ENCODE measurements at regions not wholly inside any gene's neighbourhood (a gene's known extent, or its start where the extent isn't known, plus 50 kb on each side); places are given as distances from the start of the nearest gene placed in this dataset.

GRCh38 chr9:1442105-1442504, 391.9 kb downstream of the DMRT2 start:
- H3K9me3 ChIP-seq (ENCODE audit: low read depth) = no peaks in the 10 kb centered on the region
- no peaks in the 10 kb centered on the region for H3K27me3 ChIP-seq
- no peak overlapping the region for H3K27ac ChIP-seq
- no peak overlapping the region for H3K4me3 ChIP-seq
- no peaks in the 10 kb centered on the region for H3K36me3 ChIP-seq
- no peak for TF ChIP-seq CTCF (IDR thresholded peaks at IDR 0.05; ENCODE audit: low read depth, low read length)
- H3K4me1 ChIP-seq (ENCODE audit: low read depth) = no peaks in the 10 kb centered on the region
- DNase-seq (ENCODE audit: low read depth in 1 of 2, low spot score in 1 of 2) = no peak

- Histone ChIP-seq H3K4me3 (no peak overlapping the region), H3K27ac (no peak overlapping the region), H3K27me3 (no peaks in the 10 kb centered on the region), H3K4me1 (ENCODE audit: low read depth) (no peaks in the 10 kb centered on the region), H3K36me3 (no peaks in the 10 kb centered on the region), H3K9me3 (ENCODE audit: low read depth) (no peaks in the 10 kb centered on the region)
- TF ChIP-seq CTCF (IDR thresholded peaks at IDR 0.05; ENCODE audit: low read depth, low read length) = no peak
- no peak for DNase-seq (ENCODE audit: low read depth in 1 of 2, low spot score in 1 of 2)
Measured at GRCh38 chr9:1443450-1443849, 393.3 kb downstream of the DMRT2 start.

GRCh38 chr9:1446671-1447070, 396.5 kb downstream of the DMRT2 start:
- Histone ChIP-seq H3K27ac (no peak overlapping the region), H3K9me3 (ENCODE audit: low read depth) (no peaks in the 10 kb centered on the region), H3K27me3 (no peaks in the 10 kb centered on the region), H3K36me3 (no peaks in the 10 kb centered on the region), H3K4me1 (ENCODE audit: low read depth) (no peaks in the 10 kb centered on the region), H3K4me3 (no peak overlapping the region)
- no peak for DNase-seq (ENCODE audit: low read depth in 1 of 2, low spot score in 1 of 2)
- TF ChIP-seq CTCF (IDR thresholded peaks at IDR 0.05; ENCODE audit: low read depth, low read length) = no peak

GRCh38 chr9:1453636-1454035, 403.5 kb downstream of the DMRT2 start:
- no peak for TF ChIP-seq CTCF (IDR thresholded peaks at IDR 0.05; ENCODE audit: low read depth, low read length)
- H3K4me3 ChIP-seq = no peak overlapping the region
- no peaks in the 10 kb centered on the region for H3K36me3 ChIP-seq
- H3K4me1 ChIP-seq (ENCODE audit: low read depth) = no peaks in the 10 kb centered on the region
- no peaks in the 10 kb centered on the region for H3K9me3 ChIP-seq (ENCODE audit: low read depth)
- H3K27ac ChIP-seq = no peak overlapping the region
- H3K27me3 ChIP-seq = no peaks in the 10 kb centered on the region
- DNase-seq (ENCODE audit: low read depth in 1 of 2, low spot score in 1 of 2) = no peak

GRCh38 chr9:1454211-1454610, 404.1 kb downstream of the DMRT2 start:
- no peak for TF ChIP-seq CTCF (IDR thresholded peaks at IDR 0.05; ENCODE audit: low read depth, low read length)
- Histone ChIP-seq H3K4me3 (no peak overlapping the region), H3K27ac (no peak overlapping the region), H3K36me3 (no peaks in the 10 kb centered on the region), H3K4me1 (ENCODE audit: low read depth) (no peaks in the 10 kb centered on the region), H3K9me3 (ENCODE audit: low read depth) (no peaks in the 10 kb centered on the region), H3K27me3 (no peaks in the 10 kb centered on the region)
- DNase-seq (ENCODE audit: low read depth in 1 of 2, low spot score in 1 of 2) = no peak
